Left colon (tissue), 2 donors: ENCODE measurements at regions not wholly inside any gene's neighbourhood (a gene's known extent, or its start where the extent isn't known, plus 50 kb on each side); places are given as distances from the start of the nearest gene placed in this dataset.

Source experiments
- ATAC-seq: fragments of 200-7000 bp; cut with Tn5 transposase; one replicate; pipeline ENCODE4 v1.9.1; 2020; ENCODE audit warnings: mild to moderate bottlenecking, moderate library complexity
- DNase-seq, 2 donors: peaks; one replicate each; pipeline ENCODE4 v3.0.0-alpha.2; 2020
- intact Hi-C, 2 donors: fragments of 100-400 bp; cut with DNase I in 1 of 2; cut with micrococcal nuclease in 1 of 2; formaldehyde crosslinking; loops; one replicate each; pipeline versions ENCODE4 v1.11.2 to v1.14.0; 2022; cut with DNase I, micrococcal nuclease
- microRNA-seq, 2 donors: library from miRNA; unstranded; fragments of <30 nt; microRNA quantifications; one replicate each; pipeline versions ENCODE4 v1.1.0 to v1.2.0, GENCODE V29; 2020
- donor health status: DM: no; HTN: no; CAD: no.
- donor health status: DM: yes; HTN: yes; CAD: no.

DNA sequence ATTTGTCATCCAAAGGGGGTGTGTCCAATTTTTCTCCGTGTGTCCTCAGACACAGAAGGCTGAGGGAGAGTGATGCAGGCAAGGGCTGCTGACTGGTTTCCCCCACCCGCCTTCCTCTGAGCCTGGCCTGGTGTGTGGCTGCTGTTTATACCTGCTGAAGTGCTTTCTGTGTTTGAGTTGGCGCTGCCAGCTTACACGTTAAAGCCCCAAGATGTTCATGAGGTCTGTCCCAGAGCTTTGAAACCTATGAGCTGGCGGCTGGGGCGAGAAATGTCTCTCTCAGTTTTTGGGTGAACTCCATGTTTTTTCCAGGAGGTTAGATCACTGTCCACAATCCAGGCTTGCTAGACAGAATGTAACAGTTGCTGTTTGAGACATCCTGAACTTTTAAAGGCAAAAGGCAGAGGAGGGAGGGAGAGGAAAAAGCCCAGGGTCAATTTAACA is 69.0 kb upstream of the CCN2 start:
- no peak for ATAC-seq
- intact Hi-C loops, result no loop called here
- DNase-seq, result peak; percentile 11 to 45

DNA sequence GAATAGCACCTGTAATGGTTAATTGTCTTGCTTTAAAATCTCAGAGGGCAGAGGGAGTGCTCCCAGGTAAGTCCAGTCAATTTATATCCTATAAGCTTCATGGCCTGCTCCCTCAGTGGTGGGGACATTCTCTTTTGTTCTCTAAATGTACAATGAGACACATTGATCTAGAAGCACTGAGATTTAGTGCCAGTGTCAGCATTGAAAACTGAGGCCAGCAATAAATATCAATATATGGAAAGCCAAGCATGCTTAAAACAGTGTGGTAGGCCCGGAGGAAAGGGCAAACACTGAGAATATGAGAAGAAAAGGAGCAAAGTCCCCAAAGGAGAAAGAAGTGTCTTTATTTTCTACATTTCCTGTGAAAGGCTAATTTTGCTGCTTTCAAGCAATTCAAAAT is 68.4 kb upstream of the CCN2 start:
- DNase-seq, result no peak
- ATAC-seq, result no peak
- intact Hi-C loops, result no loop called here

DNA sequence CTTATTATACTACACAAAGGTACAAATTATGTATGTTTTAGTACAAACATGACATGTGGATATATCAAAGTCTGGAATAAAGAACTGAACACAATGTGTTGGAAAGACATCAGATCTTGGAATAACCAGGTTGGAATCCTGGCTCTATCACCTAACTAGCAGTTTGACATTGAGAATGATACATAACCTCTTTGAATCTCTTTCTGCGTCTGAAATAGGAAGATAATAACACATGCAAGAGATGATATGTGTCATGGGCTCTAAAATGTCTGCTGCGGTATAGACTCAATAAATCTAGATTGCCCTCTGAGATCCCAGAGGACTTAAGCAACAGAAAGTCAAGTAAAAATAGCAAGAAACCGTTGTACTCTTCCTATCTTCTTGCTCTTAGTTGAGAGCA is 66.8 kb upstream of the CCN2 start:
- ATAC-seq (no peak), DNase-seq (no peak)
- intact Hi-C loops, result no loop called here

DNA sequence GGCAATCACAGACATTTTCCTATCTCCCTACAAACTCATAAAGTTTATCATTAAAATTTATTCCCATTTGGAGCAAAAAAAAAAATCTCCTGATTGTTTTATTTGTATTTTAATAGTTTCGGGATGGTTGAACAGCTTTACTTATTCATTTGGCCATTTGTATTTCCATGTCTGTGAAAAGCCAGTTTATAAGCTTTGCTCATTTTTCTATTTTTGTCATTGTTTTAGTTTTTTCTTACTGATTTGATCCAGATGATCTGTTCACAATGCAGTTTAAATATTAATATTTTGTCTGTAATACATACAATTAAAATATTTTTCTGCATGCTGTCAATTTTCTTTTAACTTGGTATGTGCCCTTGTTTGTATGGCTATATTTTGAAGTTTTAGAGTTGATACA is 65.2 kb upstream of the CCN2 start:
- no peak for ATAC-seq
- intact Hi-C loops, result no loop called here

DNA sequence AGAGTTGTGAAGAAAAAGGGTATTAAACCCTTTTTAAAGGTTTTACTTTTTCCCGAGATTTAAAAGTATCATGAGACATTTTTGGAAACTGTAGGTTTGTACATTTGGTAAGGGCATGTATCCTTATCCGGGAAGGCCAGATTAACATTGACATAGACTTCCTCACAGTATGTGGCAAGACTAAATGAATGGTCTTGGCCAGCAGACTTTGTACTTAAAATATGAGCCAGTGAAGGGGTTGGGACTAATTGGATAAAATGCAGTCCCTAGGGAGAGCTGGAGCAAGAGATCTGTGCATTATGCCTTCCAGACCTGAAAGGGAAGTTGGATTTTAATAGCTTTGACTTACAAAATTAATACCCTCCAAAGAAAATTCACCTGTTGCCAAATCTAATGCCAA is 60.4 kb upstream of the CCN2 start:
- intact Hi-C loops, result no loop called here
- DNase-seq, result no peak

More for the DNA sequence above, 65.2 kb upstream of the CCN2 start:
- no peak for DNase-seq

DNA sequence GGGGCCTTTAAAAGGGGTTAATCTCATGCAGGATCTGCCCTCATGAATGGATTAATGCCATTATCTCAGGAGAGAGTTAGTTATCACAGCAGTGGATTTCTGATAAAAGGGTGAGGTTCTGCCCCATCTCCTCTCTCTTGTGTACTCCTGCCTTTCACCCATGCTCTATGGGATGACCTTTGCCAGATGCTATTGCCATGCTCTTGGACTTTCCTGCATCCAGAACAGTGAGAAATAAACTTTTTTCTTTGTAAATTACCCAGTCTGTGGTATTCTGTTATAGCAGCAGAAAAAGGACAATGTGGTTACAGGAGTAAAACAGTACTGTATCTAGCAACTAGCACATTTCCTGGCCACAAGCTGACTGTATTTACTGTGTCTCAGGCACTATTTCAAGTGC is 58.0 kb upstream of the CCN2 start:
- intact Hi-C loops, result no loop called here
- DNase-seq (no peak), ATAC-seq (no peak)

More for the DNA sequence above, 60.4 kb upstream of the CCN2 start:
- no peak for ATAC-seq

DNA sequence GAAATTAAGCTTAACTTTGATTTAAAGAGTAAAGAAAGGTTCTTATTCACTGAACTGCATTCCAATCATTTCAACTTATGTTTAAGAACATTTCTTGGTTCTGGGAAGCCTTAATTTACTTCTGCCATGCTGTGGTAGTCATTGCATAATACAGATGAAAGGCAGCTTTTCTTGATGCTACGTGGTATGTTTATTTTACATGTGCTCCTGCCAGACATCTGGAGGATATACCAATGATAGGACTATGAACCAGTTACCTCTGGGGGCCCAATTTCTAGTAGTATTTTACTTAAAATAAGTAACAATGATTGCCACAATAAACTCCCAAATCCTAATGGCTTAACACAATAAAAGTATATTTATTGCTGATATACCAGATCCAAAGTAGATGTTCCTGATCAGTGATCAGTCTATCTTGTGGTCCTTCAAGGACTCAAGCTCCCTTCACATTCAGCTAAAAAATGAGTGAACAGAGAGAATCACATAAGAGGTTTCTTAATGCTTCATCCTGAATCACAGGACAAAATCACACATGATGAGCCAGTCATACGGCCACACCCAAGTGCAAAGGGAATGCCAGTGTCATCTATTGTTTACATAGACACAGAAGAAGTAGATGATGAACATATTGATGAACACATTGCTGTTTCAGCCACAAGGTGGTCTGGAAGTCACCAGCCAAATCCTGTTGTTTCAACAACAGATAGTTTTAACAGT is 56.5 kb upstream of the CCN2 start:
- ATAC-seq (no peak), DNase-seq (no peak)
- intact Hi-C loops, result no loop called here

DNA sequence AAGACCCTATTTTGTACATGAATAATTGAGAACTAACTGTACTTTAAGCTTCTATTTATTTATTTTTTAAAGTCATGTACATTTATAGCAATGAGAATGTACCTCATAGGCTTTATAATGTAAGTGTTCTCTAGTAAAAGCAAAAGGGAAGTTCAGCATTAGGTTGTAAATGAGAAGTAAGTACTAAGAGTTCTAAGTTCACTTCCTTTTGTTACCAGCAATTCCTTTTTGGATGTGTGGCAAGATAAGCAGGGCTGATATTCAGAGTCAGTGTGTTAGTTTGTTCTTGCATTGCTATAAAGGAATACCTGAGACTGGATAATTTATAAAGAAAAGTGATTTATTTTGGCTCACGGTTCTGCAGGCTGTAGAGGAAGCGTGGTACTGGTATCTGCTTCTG is 54.0 kb upstream of the CCN2 start:
- peak; percentile 98 for ATAC-seq
- DNase-seq, result no peak
- intact Hi-C loops, result no loop called here

DNA sequence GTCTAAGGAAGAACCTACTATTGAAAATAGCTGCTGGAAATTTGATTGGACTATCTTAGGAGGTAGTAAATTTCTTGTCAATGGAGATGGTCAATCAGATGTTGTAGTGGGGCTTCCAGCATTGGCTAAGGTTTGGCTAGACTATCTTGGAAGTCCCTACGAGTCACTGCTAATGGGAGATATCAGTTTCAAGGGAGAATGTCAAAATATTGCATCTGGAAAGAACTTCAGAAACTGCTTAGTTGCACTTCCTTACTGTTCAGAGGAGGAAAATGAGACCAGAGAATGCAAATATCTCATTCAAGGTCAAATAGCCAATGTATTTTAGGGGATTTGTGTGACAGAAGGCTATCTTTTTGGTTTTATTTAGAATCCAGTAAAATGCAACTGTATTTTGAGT is 53.5 kb upstream of the CCN2 start:
- intact Hi-C loops, result no loop called here
- ATAC-seq (no peak), DNase-seq (no peak)

DNA sequence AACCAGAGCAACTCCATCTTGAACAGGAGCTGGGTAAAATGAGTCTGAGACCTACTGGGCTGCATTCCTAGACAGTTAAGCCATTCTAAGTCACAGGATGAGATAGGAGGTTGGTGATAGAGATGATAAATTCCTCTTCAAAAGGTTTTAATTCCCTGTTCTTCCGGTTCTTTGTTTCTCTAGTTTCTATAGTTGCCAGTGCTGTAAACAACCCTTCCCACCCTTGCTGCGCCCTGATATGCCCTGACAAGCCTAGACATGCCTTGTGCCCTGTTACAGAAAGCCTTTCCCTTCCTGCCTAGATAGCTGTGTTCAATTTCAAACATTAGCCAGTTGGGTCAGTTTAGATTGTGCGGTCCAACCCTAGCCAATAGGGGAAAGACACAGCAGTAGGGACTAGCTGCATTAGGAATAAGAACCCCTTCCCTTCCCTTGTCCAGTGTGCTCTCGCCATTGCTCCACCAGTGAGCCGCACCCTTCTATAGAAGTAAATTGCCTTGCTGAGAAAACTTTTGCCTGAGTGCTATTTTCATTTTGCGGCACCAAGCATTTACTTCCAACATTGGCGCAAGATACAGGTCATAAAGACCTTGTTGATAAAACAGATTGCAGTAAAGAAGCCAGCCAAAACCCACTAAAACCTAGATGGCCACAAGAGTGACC is 52.5 kb upstream of the CCN2 start:
- ATAC-seq (no peak), DNase-seq (no peak)
- intact Hi-C loops, result no loop called here

Small RNA genes lying in the stretch of these regions (microRNA-seq; reads per million reads assigned to microRNA genes)
- 0 reads per million in 2 donors for gene MIR548AJ1
